MM.1S (cell line): ENCODE measurements at regions not wholly inside any gene's neighbourhood (a gene's known extent, or its start where the extent isn't known, plus 50 kb on each side); places are given as distances from the start of the nearest gene placed in this dataset.

Experiments
- EZH2 ChIP-seq: fragments of 300-600 bp; sonication (generic); optimal IDR thresholded peaks from 2 replicates; pipeline ENCODE3; 2017; ENCODE audit warnings: low read depth, mild to moderate bottlenecking, antibody characterized with exemption, low read length, mixed read lengths
- TF ChIP-seq, protein P1 (sequence below): fragments of 300-600 bp; sonication (generic); IDR thresholded peaks from 2 replicates; pipeline ENCODE4 v1.5.1; 2016; ENCODE audit warnings: antibody characterized with exemption, low read length, mixed read lengths

DNA sequence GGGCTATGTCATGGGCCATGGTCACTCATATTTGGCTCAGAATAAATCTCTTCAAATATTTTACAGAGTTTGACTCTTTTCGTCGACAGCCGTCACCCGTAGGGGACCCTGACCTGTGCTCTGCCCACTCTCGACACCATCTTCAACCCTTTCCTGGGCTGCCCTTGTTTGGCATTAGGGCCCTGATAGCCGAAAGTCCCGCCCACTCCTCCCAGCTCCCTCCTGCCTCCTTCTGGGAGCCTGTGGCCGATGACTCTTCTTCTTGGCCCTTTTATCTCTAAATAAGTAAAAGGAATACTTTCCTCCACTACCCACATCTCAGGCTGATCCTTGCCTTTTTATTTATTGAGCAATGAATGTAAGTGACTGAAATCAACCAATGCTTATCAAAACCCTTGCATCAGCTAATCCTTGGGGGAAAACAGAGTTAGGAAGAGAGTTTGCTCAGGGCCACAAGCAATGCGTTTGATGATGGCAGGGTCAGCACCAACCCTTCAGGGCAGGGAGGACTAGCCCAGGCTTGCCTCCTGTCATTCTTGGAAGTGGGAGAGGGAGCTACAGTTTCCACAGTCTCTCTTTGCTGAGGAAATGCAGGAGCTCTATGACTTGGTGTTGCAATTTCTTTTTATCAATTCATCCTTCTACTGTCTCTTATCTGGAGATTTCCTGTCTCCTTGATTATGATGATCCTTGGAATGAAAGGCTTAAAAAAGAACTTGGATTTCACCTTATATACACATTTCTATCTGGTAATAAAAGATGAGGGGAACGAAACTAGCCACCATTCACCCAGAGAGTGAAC is 218.2 kb upstream of the PODXL start:
- no peak for TF ChIP-seq EZH2
- TF ChIP-seq, protein P1, sequence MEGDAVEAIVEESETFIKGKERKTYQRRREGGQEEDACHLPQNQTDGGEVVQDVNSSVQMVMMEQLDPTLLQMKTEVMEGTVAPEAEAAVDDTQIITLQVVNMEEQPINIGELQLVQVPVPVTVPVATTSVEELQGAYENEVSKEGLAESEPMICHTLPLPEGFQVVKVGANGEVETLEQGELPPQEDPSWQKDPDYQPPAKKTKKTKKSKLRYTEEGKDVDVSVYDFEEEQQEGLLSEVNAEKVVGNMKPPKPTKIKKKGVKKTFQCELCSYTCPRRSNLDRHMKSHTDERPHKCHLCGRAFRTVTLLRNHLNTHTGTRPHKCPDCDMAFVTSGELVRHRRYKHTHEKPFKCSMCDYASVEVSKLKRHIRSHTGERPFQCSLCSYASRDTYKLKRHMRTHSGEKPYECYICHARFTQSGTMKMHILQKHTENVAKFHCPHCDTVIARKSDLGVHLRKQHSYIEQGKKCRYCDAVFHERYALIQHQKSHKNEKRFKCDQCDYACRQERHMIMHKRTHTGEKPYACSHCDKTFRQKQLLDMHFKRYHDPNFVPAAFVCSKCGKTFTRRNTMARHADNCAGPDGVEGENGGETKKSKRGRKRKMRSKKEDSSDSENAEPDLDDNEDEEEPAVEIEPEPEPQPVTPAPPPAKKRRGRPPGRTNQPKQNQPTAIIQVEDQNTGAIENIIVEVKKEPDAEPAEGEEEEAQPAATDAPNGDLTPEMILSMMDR = no peak
